GM12892 (cell line): ENCODE measurements at regions not wholly inside any gene's neighbourhood (a gene's known extent, or its start where the extent isn't known, plus 50 kb on each side); places are given as distances from the start of the nearest gene placed in this dataset.

Experiments used
- POLR2A ChIP-seq: IDR thresholded peaks from 2 replicates; pipeline ENCODE4 v1.6.1; 2011; ENCODE audit warnings: low read depth, low read length, control low read depth
- POLR2AphosphoS5 ChIP-seq: IDR thresholded peaks from 2 replicates; pipeline ENCODE4 v1.6.1; 2011; ENCODE audit warnings: low read depth, low read length, control low read depth

- TF ChIP-seq POLR2AphosphoS5 (no peak), POLR2A (no peak)
These were observed 734.8 kb upstream of the CDH6 start for GRCh38 chr5:30458681-30459080.
